C1 segment of cervical spinal cord (tissue), 14 donors: ENCODE measurements at regions not wholly inside any gene's neighbourhood (a gene's known extent, or its start where the extent isn't known, plus 50 kb on each side); places are given as distances from the start of the nearest gene placed in this dataset.

Experiments used
- DNase-seq, 14 donors: peaks; one replicate each; lab custom pipeline; 2025; lab: John Stamatoyannopoulos, UW

DNA sequence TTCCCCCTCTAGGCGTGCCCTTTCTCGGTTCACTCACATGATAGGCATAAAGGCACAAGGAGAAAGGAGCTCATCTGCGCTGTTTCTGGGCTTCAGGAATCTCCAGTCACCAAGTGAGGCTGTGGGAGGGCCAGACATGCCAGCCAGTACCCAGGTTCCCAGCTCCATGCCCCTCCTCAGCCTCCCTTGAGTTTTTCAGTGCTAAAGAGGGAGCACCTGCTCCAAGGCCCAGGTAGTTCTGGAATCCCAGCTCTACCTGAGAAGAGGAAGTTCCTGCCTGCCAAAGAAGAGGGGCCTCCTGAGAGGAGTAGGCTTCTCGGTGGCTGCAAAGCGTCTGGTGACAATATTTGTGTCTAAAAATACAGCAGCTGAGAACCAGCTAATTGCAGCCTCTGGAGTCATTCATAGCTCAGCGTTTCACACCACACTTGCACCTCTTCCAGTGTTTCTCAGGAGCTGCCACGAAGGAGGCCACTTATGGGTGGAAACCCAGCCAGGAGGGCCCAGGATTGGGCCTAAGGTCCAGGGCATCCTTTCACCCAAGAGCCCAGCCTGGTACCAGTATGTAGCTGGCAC, 197.4 kb downstream of the TRIM29 start:
- no peak for DNase-seq

DNA sequence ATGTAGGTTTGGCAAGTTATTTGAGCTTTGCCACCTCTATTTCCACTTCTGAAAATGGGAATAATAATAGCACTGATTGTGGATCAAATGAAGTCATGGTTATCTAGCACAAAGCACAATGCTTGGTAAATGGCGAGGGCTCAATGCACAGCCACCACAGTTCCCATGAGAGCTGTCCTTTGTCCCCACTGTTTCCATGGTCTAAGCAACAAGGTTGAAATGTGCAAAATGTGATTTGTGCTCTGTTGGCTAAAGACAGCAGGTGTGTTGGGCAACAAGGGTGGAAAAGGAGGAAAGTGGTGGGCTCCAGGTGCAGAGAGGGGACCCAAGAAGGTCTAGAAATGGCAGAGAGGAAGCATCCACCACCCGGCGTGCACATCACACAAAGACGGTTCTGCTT, 200.5 kb downstream of the TRIM29 start:
- peak in 3 of 14 donors; percentile 13 to 26 (median 21) for DNase-seq

DNA sequence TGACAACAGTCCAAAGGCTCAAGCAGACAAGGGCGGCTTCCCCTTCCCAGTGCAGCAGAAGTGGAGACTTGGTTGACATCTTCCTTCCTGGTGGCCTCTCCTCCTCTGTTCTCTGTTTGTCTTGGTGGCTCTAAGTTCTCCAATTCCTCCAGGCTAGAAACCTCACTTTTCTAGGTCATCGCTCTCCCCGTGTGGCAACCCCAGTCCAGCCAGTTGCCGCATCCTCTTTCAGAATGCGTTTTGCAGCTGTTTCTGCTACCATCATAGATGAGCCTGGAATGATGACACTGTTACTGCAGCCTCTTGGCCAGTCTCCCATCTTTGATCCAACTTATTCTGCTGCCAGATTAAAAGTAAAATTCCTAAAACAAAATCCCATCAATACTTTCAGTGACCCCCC, 201.5 kb downstream of the TRIM29 start:
- no peak for DNase-seq

DNA sequence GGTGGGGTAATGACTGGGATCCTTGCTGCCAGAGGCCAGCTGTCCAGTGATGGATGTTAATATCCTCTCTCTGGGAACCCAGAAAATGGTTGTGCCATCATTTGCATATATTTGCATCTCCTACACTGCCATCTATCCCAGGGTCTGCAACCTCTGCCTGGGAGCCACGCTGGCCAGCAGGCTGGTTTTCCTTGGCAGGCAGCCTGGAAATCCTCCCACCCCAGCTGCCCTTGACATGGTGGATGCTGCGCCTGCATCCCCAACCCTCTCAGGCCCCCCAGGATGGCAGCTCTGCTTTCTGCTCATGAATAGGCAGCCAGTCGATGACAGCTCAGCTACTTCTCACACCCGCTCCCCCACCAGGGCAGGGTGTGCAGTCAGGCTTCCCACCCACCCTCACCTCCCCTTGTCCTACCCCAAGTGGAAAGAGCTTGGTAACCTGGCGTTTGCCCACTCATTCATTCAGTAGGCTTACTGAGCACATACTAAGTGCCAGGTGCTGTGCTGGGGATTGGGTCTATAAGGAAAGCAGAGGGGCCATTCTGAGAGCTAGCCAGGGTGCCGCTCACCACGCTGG, 202.5 kb downstream of the TRIM29 start:
- DNase-seq: peak in 1 of 14 donors; percentile 25

DNA sequence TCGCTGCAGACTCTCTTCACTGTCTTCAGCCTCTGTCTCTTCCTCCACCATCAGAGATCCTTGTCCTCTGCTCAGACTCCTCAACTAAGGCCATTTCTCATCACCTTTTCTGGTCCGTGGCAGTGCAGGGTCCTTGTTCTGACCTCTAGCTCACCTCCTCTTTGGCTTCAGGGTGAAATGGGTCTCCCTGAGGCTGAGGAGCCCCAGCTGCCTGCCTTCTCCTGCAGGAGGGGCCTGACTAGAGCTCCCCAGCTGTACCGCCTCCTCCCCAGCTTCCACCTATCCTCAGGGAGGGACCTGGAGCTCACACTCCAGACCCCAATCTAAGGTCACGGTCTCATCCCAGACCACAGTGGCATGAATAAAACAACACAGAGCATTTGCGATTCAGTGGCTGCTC, 203.0 kb downstream of the TRIM29 start:
- no peak for DNase-seq

DNA sequence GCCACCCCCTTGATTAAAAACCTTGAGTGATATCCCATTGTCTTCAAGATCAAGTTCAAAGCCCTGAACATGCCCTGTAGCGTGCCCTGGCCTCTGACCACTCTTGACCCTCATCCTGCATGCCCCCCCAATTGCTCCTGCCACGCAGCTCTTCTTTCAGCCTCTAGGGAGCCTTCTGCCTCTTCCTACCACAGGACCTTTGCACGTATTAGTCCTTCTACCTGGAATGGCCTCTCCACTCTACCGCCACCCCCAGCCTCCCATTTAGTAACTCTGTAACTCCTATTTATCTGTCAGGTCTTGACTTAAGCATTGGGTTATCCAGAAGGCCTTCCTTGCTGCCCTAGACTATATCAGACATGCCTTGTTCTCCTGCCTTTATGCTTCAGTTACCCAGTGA, 203.6 kb downstream of the TRIM29 start:
- no peak for DNase-seq

DNA sequence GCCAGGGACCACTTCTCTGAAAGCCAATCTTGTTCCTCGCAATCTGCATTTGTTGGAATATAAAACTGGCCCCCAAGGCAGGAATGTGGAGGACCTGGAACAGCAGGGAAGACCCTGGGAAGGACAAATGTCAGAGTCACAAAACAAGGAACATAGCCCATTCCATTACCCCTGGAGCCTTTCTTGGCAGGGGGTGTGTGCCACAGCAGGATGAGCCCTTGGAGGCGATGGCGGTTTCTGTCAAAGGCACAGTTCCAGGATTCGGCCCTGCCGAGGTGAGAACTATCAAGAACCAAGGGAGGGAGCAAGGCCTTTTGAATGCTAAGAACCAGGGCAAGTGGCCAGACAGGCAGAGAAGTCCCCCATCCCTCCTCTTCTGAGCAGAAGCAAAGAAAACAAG, 204.3 kb downstream of the TRIM29 start:
- no peak for DNase-seq

DNA sequence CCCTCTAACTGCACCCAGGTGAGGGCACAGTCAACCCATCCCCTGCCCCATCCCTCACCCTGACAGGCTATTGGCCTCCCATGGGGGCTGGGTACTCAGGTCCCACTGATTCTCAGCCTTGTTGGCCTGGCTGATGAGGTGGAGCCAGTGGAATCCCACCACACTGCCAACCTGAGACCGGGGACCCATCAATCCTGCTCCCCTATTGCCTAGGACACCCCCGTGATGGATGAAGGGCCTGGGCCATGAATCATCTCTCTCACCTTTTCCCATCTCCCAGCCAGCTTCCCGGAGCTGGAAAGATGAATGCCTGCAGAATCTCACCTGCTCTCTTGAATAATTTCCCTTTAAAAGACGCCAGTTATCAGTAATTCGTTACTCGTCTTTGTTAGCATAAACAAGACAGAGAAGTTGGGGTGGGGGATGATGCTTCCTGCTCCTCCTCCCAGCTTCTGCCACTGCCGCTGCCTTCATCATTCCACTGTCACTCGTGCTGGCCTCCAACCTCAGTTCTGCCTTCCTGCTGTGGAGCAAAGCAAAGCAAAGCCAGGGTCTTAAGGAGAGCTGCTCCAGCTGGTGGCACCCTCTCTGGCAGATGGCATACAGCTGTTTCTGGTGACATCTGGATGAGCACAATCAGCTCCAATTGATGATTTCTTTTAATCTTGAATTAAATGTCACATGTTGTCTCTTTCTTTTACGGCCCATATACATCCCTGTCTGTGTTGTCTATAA, 204.0 kb upstream of the NECTIN1 start:
- no peak for DNase-seq

DNA sequence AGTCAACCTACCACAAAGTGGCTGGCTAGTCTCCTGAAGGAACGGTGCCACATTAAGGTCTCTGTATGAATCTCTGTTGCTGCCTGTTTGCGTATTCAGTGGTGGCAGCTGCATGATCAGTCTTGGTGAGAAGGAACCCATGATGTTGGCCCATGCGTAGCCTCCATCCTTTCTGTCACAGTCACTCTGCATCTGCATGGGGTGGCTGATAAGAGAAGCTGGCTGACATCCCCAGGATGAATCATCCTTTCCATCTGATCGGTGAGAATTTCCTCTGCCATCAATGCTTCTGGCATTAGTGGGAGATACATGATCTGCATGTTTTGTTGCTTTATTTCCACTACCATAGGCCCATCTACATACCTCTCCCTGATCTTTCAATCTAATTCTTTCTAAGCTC, 199.0 kb upstream of the NECTIN1 start:
- DNase-seq: no peak

DNA sequence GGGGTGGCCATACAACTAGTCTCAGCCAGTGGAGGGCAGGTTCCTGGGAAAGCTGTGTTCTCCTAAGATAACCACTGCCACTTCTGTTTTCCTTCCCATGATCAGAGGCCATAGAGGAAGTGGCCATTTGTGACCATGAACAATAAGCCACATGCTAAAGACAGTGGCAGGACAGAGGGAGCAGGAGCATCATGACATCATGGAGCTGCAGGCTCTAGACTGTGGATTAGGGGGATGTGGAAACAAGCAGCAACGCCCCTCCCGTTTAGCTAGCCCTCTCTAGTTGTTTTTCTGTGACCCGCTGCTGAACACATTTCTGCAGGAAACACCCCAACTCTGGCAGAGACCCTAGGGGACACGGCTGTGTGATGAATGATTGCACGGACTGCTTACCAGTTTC, 195.0 kb upstream of the NECTIN1 start:
- DNase-seq: no peak

DNA sequence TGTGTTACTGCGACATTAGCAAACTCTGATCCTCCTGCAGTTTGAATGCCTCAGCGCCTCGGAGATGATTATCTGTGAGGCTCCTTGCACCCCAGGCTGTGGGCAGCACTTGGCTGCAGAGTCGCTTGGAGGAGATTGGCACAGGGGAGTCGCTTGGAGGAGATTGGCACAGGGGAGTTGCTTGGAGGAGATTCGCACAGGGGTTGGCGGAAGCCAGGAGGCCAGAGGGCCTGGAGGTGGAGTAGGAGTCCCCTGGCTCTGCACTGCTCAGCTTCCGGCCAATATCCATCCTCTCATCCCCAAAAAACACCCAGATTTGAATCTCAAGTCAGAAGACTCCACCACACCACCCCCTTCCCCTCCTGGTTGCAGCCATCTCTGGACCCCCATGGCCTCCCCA, 192.6 kb upstream of the NECTIN1 start:
- DNase-seq: no peak

DNA sequence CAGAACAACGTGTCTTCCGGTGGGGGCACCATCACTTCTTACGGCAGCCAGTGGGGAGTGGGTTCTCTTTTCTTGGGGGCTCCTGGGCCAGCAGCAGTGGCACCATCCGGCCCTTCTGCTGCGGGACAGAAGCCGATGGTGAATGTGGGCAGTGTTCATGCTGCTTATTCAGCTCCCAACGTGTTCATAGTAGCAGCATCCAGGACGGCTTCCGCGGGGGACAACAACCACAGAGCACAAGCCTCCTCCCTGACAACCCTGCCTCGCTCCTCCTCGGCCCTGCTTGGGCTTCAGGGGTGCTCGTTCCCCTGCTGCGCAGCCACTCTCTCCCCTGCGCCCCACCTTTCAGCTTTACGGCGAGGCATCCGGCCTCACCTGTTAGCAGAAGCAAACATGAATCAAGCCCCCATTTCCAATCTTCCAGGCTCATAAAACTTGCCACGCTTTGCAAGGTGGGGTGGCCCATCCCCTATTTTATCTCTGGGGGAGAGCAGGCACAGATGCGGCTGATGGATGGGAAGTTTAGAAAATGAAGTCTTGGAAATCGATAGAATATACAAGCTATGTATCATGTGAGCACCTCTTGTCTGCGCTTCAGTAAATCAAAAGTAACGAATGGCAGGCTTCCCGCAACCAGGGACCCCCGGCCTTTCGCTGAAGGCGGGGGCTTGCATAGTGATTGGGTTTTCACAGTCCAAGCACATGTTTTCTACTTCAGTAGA, 191.8 kb upstream of the NECTIN1 start:
- DNase-seq: no peak

DNA sequence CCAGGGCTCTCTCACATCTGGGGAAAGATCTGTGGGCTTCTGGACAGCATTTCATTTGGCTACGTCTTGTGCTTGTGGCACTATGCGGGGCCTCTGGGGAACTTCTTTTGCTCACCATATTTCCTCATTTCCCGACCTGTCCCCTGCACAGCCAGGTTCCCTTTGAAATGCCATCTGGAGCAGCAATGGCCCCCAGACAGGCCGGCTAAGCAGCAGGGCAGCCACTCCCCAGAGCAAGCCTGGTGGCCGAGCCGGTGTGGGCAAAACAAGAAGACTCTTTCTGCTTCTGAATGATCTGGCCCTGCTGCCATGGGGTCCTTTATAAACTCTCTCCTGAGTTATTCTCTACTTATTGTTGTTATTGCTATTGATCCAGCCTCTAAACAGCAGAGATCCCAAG, 190.7 kb upstream of the NECTIN1 start:
- DNase-seq: peak in 1 of 14 donors; percentile 25

DNA sequence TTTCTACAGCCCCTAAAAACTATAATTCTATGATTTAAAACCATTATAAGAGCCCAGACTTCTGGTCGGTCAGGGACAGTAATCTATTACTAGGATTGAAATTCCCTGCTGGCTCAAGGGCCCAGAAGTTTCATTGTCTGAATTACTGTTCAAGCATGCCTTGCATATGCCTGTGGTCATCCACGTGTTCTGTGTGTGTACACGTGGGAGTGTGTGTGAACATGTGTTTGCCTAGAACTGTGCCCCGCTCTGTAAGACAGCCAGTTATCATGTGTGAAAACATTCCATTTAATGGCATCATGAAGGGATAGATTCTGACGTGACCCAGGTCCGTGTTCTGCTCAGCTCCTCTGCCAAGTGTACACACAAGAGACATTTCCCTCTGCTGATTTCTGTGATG, 189.3 kb upstream of the NECTIN1 start:
- no peak for DNase-seq

DNA sequence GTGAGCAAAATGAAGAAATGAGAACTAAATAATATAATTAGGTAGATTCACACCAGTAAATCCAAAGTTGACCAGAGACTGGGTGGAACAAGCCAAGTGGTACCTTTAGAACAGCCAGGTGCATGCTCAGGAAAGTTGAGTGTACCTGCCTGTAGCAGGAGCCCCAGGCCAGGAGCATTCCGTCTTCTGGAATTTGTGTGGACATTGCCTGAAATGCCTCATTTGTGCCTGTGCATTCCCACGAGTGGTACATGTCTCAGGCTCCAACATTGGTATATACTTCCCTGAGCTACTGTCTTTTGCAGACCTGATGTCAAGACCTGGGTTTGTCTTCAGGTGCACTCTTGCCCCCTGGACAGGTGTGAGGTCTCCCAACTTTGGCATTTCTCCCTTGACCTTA, 187.6 kb upstream of the NECTIN1 start:
- DNase-seq: no peak

DNA sequence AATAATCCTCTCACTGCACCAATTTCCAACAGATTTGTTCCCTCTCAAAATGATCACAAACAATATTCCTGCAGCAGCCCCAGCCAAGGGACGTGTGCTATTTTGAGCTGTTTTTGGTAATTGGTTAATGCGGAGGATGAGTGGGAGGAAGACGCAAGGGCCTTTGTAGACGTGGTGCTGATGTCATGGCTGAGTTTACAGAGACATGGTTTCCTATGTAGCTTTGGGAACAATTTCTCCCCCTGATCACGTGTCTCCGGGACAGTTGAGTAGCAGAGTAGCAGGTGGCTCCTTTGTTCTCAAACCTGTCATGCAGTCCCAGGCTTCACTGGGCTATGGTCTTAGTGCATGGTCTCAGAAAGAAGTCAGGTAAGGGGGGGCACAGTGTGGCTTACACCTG, 183.2 kb upstream of the NECTIN1 start:
- DNase-seq: no peak

DNA sequence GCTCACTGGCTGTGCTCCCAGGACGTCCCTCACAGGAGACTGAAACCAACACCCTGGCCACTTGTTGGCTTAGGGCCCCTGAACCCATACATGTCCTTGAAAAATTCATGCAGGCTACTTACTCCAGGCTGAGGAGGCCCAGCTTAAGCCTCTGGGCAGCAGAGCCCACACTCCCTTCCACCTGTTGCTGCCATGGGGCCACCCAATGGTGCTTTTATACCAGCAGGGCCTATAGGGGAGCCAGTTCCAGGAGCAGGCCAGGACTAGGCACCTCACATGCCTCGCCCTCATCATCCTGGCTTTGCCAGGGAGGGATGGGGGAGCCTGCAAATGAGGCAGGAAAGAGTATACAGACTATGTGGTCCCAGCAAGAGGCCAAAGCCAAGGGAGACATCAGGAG, 181.7 kb upstream of the NECTIN1 start:
- DNase-seq: no peak

DNA sequence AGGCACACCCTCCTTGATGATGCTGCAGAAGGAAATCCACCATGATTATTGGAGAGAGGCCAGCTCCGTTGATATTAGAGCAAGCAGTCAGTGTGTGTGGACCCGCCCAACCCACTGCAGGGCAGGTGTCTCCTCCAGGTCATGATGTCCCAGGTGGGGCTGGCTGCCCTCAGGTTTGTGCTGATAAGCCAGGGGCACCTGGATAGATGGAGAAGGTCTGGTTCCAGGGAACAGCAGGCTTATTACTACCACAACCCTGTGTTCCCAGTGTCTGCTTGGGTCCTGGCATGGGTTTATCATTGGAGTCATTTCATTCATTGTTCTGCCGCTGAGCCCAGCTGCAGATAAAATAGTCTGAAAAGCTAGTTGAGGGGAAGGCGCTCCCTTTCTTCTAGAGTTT, 181.1 kb upstream of the NECTIN1 start:
- peak in 3 of 14 donors; percentile 18 to 24 (median 21) for DNase-seq

DNA sequence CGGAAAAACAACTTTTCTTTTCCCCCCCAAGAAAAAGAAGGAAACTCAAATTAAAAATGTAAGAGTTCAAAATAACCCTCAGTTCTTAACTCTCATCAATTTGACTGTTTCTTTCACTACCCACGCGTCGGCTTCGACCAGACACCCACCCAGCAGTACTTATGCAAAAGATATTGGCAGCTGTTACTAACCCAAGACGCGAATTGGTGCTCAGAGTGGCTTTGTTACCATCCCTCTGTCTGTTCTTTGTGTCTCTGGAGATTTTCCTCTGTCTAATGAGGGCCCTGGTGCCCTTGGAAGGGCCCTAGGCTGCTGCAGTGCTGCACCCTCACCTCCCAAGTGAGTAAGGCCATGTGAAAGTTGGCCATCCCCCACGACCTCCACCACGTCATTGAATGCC, 180.5 kb upstream of the NECTIN1 start:
- DNase-seq: no peak

DNA sequence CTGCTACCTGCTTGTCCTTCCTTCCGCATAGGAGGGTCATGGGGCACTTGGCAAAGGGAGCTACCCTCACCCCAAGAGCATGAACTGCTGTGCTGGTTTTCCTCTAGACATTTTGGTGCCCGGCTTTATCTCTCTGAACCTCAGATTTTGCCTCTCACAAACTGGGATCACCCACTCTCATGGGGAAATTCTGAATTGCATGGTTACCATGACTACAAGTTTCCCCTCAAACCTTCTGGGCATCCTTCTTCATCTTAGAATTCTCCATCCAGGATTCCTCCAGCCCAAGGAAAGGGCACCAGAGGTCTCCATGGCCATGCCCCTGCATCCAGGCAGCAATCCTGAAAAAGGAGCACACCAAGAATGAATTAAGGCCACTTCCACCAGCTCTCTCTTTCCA, 180.1 kb upstream of the NECTIN1 start:
- DNase-seq: no peak

DNA sequence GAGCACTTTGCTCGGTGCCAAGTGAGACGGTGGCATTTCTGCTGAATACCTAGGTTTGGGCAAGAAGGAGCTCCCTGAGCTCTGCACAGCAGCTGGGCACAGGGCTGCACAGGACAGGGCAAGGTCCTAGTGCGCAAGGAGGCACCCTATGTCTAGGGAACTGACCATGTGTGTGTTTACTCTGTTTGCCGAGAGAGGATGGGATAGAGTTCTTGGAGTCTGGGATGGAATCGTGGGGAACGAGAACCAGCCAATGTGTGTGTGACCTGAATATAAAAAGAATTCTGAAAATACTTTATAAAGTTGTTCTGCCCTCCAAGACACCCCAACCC, 179.5 kb upstream of the NECTIN1 start:
- no peak for DNase-seq

DNA sequence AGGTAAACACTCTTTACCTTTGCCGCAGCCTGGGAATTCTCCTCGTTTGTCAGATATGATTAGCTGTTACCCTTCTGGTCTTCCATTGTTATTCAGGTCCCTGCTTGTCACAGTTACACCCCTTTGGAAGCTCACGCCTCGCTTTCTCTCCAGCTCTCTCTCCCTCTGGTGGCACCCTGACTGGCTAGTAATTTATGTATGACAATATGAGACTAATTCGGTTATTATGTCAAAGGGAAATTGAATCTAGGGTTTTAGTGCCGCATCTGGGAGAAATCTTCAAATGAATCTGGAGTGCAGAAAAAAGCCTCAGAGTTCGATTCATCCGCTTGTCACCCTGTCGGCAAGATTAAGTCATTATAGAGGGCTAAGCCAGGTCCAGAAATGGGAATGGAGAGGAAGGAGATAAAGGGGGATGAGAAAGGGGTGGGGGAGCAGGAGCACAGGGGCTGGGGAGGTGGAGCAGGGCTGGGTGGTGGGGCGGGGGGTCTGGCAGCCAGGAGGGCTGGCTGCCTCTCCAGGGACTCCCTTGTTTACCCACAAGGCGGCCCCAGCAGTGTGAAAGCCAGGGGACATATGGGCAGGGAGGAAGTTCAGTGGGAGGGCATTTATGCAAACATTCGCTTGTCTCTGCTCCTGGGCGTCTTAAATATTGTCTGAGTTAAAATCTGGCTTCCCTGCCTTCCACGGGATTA, 179.0 kb upstream of the NECTIN1 start:
- DNase-seq: peak in 2 of 14 donors; percentile 40 to 84
